ENCODE measurements at regions not wholly inside any gene's neighbourhood (a gene's known extent, or its start where the extent isn't known, plus 50 kb on each side); places are given as distances from the start of the nearest gene placed in this dataset.

DNA sequence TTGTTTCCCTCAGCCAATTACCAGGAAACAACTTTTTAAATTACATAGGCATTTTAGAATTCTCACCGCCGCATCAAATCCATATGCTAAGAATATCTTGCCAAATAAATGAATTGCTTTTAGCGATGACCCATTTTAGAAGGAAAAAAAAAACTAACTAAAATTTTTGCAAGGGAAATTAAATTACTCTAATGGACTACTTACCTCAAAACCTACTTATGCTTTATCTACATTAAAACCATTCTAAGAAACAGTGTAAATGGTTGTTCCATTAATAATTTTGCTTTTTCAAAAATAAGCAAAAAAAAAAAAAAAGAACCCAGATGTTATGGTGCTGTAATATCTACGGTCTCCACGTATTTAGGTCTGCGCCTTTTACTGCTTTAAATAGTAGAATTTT is 73.5 kb upstream of the CCDC150 start:
- H4K20me1 ChIP-seq (ENCODE audit: control insufficient read depth, insufficient read depth, low read depth, low read length): no peaks in the 10 kb centered on the region
- H3K9me2 ChIP-seq (replicated peaks; ENCODE audit: control insufficient read depth, low read length): no peaks in the 10 kb centered on the region
- H3K9me3 ChIP-seq (ENCODE audit: control insufficient read depth, insufficient read depth, low read length): no peaks in the 10 kb centered on the region
- H3K27me3 ChIP-seq (ENCODE audit: control insufficient read depth, low read length): peaks cover 9% of the 10 kb centered on the region
- no peaks in the 10 kb centered on the region for H3K4me1 ChIP-seq (ENCODE audit: control insufficient read depth, low read length)
- no peaks in the 10 kb centered on the region for H3F3A ChIP-seq (ENCODE audit: control insufficient read depth, insufficient read depth)
- TF ChIP-seq, protein P1, sequence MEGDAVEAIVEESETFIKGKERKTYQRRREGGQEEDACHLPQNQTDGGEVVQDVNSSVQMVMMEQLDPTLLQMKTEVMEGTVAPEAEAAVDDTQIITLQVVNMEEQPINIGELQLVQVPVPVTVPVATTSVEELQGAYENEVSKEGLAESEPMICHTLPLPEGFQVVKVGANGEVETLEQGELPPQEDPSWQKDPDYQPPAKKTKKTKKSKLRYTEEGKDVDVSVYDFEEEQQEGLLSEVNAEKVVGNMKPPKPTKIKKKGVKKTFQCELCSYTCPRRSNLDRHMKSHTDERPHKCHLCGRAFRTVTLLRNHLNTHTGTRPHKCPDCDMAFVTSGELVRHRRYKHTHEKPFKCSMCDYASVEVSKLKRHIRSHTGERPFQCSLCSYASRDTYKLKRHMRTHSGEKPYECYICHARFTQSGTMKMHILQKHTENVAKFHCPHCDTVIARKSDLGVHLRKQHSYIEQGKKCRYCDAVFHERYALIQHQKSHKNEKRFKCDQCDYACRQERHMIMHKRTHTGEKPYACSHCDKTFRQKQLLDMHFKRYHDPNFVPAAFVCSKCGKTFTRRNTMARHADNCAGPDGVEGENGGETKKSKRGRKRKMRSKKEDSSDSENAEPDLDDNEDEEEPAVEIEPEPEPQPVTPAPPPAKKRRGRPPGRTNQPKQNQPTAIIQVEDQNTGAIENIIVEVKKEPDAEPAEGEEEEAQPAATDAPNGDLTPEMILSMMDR (IDR thresholded peaks at IDR 0.05; ENCODE audit: low read depth, low read length, poor library complexity, severe bottlenecking): no peak
- TF ChIP-seq EZH2phosphoT487 (IDR thresholded peaks at IDR 0.05; ENCODE audit: borderline replicate concordance, low read length): no peak
- no peak overlapping the region for H3K4me3 ChIP-seq (ENCODE audit: low read length)
- H3K36me3 ChIP-seq (ENCODE audit: control insufficient read depth, low read length): no peaks in the 10 kb centered on the region
- no peak overlapping the region for H3K4me2 ChIP-seq (ENCODE audit: low read length)
- no peak overlapping the region for H3K27ac ChIP-seq (ENCODE audit: low read depth, low read length)
- H3K79me2 ChIP-seq (ENCODE audit: control insufficient read depth, low read length): no peaks in the 10 kb centered on the region

DNA sequence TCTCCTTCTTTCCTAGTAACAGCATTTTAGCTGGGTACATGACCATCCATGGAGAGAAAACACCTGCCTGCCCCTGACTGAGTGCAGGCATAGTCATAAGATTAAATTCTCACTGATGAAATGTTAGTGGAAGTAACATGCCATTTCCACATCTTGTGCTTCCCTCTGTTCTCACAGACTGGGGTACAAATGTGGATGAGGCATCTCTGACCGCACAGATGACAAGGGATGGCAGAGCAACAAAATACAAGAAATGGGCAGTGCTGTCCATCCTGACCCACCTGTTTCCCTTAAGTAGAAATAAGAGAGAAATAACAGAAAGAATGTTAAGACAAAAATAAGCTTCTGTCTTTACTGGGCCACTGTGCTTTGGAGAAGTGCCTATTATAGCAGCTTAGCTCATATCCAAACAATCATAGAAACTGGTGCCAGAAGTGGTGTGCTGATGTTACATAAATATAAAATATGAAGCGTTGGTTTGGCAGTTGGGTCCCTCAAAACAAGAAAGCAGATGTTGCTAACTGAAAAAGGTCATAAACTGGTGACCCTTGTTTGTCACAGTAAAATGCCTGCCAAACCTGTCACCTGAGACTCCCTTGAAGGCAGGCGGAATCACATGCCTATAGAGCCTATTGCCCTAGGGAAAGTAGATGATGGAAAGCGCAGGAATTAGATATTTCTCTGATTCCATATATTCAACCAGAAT is 72.4 kb upstream of the CCDC150 start:
- Histone ChIP-seq H3F3A (ENCODE audit: control insufficient read depth, insufficient read depth) (no peaks in the 10 kb centered on the region), H3K36me3 (ENCODE audit: control insufficient read depth, low read length) (no peaks in the 10 kb centered on the region), H3K9me2 (replicated peaks; ENCODE audit: control insufficient read depth, low read length) (no peaks in the 10 kb centered on the region), H3K4me1 (ENCODE audit: control insufficient read depth, low read length) (no peaks in the 10 kb centered on the region), H4K20me1 (ENCODE audit: control insufficient read depth, insufficient read depth, low read depth, low read length) (no peaks in the 10 kb centered on the region), H3K79me2 (ENCODE audit: control insufficient read depth, low read length) (no peaks in the 10 kb centered on the region), H3K9me3 (ENCODE audit: control insufficient read depth, insufficient read depth, low read length) (no peaks in the 10 kb centered on the region), H3K4me3 (ENCODE audit: low read length) (no peak overlapping the region), H3K27me3 (ENCODE audit: control insufficient read depth, low read length) (peaks cover 9% of the 10 kb centered on the region), H3K4me2 (ENCODE audit: low read length) (no peak overlapping the region), H3K27ac (ENCODE audit: low read depth, low read length) (no peak overlapping the region)
- TF ChIP-seq EZH2phosphoT487 (IDR thresholded peaks at IDR 0.05; ENCODE audit: borderline replicate concordance, low read length): no peak
- TF ChIP-seq, protein P1 (IDR thresholded peaks at IDR 0.05; ENCODE audit: low read depth, low read length, poor library complexity, severe bottlenecking): no peak

DNA sequence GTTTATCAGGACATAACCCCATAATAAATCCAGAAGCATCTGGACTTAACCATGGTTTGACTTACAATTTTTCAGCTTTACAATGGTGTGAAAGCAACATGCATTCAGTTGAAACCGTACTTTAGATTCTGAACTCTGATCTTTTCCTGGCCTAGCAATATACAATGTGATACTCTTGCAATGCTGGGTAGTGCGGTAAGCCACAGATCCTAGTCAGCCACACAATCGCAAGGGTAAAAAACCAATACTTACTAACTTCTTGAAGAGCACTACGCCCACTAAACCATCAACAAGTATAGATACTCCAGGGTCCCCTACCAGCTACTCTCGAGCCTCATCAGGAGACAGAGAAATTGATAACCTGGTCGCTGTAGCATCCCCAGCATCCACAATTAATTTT is 71.0 kb upstream of the CCDC150 start:
- peaks cover 9% of the 10 kb centered on the region for H3K27me3 ChIP-seq (ENCODE audit: control insufficient read depth, low read length)
- no peaks in the 10 kb centered on the region for H4K20me1 ChIP-seq (ENCODE audit: control insufficient read depth, insufficient read depth, low read depth, low read length)
- no peaks in the 10 kb centered on the region for H3F3A ChIP-seq (ENCODE audit: control insufficient read depth, insufficient read depth)
- no peak overlapping the region for H3K27ac ChIP-seq (ENCODE audit: low read depth, low read length)
- H3K79me2 ChIP-seq (ENCODE audit: control insufficient read depth, low read length): no peaks in the 10 kb centered on the region
- no peak overlapping the region for H3K4me2 ChIP-seq (ENCODE audit: low read length)
- no peaks in the 10 kb centered on the region for H3K4me1 ChIP-seq (ENCODE audit: control insufficient read depth, low read length)
- H3K36me3 ChIP-seq (ENCODE audit: control insufficient read depth, low read length): no peaks in the 10 kb centered on the region
- no peak overlapping the region for H3K4me3 ChIP-seq (ENCODE audit: low read length)
- H3K9me3 ChIP-seq (ENCODE audit: control insufficient read depth, insufficient read depth, low read length): no peaks in the 10 kb centered on the region
- TF ChIP-seq EZH2phosphoT487 (IDR thresholded peaks at IDR 0.05; ENCODE audit: borderline replicate concordance, low read length): no peak
- TF ChIP-seq, protein P1 (IDR thresholded peaks at IDR 0.05; ENCODE audit: low read depth, low read length, poor library complexity, severe bottlenecking): no peak
- H3K9me2 ChIP-seq (replicated peaks; ENCODE audit: control insufficient read depth, low read length): no peaks in the 10 kb centered on the region

Data from DOHH2 (cell line).